ENCODE measurements at regions not wholly inside any gene's neighbourhood (a gene's known extent, or its start where the extent isn't known, plus 50 kb on each side); places are given as distances from the start of the nearest gene placed in this dataset.

- in situ Hi-C loops (cut with HindIII; ENCODE audit: low pct_ligation_motif_present, low pct_unique_long_range_greater_than_20kb, low sequenced_read_pairs), result no loop called here
- DNase-seq, result no peak
These were observed 887.7 kb upstream of the MAN1A1 start for GRCh38 chr6:120237221-120237620.

- no peak for DNase-seq
- in situ Hi-C loops (cut with HindIII; ENCODE audit: low pct_ligation_motif_present, low pct_unique_long_range_greater_than_20kb, low sequenced_read_pairs), result no loop called here
These were observed 880.4 kb upstream of the MAN1A1 start for GRCh38 chr6:120230008-120230407.

- DNase-seq, result no peak
- in situ Hi-C loops (cut with HindIII; ENCODE audit: low pct_ligation_motif_present, low pct_unique_long_range_greater_than_20kb, low sequenced_read_pairs), result no loop called here
These were observed 878.7 kb upstream of the MAN1A1 start for GRCh38 chr6:120228297-120228696.

GRCh38 chr6:120219339-120219738 is 869.8 kb upstream of the MAN1A1 start:
- no peak for DNase-seq
- in situ Hi-C loops (cut with HindIII; ENCODE audit: low pct_ligation_motif_present, low pct_unique_long_range_greater_than_20kb, low sequenced_read_pairs), result no loop called here

GRCh38 chr6:120214088-120214499 is 864.5 kb upstream of the MAN1A1 start:
- in situ Hi-C loops (cut with HindIII; ENCODE audit: low pct_ligation_motif_present, low pct_unique_long_range_greater_than_20kb, low sequenced_read_pairs), result no loop called here
- no peak for DNase-seq

- in situ Hi-C loops (cut with HindIII; ENCODE audit: low pct_ligation_motif_present, low pct_unique_long_range_greater_than_20kb, low sequenced_read_pairs), result no loop called here
These were observed 862.6 kb upstream of the MAN1A1 start for GRCh38 chr6:120211955-120212792.

GRCh38 chr6:120202878-120203277 is 853.3 kb upstream of the MAN1A1 start:
- in situ Hi-C loops (cut with HindIII; ENCODE audit: low pct_ligation_motif_present, low pct_unique_long_range_greater_than_20kb, low sequenced_read_pairs), result no loop called here
- no peak for DNase-seq

More at GRCh38 chr6:120211955-120212792, 862.6 kb upstream of the MAN1A1 start:
- no peak for DNase-seq

- in situ Hi-C loops (cut with HindIII; ENCODE audit: low pct_ligation_motif_present, low pct_unique_long_range_greater_than_20kb, low sequenced_read_pairs), result no loop called here
- no peak for DNase-seq
These were observed 851.3 kb upstream of the MAN1A1 start for GRCh38 chr6:120200853-120201252.

GRCh38 chr6:120198033-120198432 is 848.5 kb upstream of the MAN1A1 start:
- no peak for DNase-seq
- in situ Hi-C loops (cut with HindIII; ENCODE audit: low pct_ligation_motif_present, low pct_unique_long_range_greater_than_20kb, low sequenced_read_pairs), result no loop called here

GRCh38 chr6:120186080-120186479 is 836.5 kb upstream of the MAN1A1 start:
- in situ Hi-C loops (cut with HindIII; ENCODE audit: low pct_ligation_motif_present, low pct_unique_long_range_greater_than_20kb, low sequenced_read_pairs), result no loop called here
- DNase-seq, result no peak

- DNase-seq, result no peak
- in situ Hi-C loops (cut with HindIII; ENCODE audit: low pct_ligation_motif_present, low pct_unique_long_range_greater_than_20kb, low sequenced_read_pairs), result no loop called here
These were observed 823.7 kb upstream of the MAN1A1 start for GRCh38 chr6:120173250-120173649.

- in situ Hi-C loops (cut with HindIII; ENCODE audit: low pct_ligation_motif_present, low pct_unique_long_range_greater_than_20kb, low sequenced_read_pairs), result no loop called here
- no peak for DNase-seq
These were observed 815.0 kb upstream of the MAN1A1 start for GRCh38 chr6:120164531-120164930.

GRCh38 chr6:120157873-120158272 is 808.3 kb upstream of the MAN1A1 start:
- in situ Hi-C loops (cut with HindIII; ENCODE audit: low pct_ligation_motif_present, low pct_unique_long_range_greater_than_20kb, low sequenced_read_pairs), result no loop called here
- no peak for DNase-seq

GRCh38 chr6:120147071-120147871 is 797.7 kb upstream of the MAN1A1 start:
- no peak for DNase-seq
- in situ Hi-C loops (cut with HindIII; ENCODE audit: low pct_ligation_motif_present, low pct_unique_long_range_greater_than_20kb, low sequenced_read_pairs), result no loop called here

GRCh38 chr6:120141601-120142000 is 792.0 kb upstream of the MAN1A1 start:
- no peak for DNase-seq
- in situ Hi-C loops (cut with HindIII; ENCODE audit: low pct_ligation_motif_present, low pct_unique_long_range_greater_than_20kb, low sequenced_read_pairs), result no loop called here

GRCh38 chr6:120137492-120137891 is 787.9 kb upstream of the MAN1A1 start:
- DNase-seq, result no peak
- in situ Hi-C loops (cut with HindIII; ENCODE audit: low pct_ligation_motif_present, low pct_unique_long_range_greater_than_20kb, low sequenced_read_pairs), result no loop called here

GRCh38 chr6:120129228-120129627 is 779.7 kb upstream of the MAN1A1 start:
- in situ Hi-C loops (cut with HindIII; ENCODE audit: low pct_ligation_motif_present, low pct_unique_long_range_greater_than_20kb, low sequenced_read_pairs), result no loop called here
- no peak for DNase-seq

GRCh38 chr6:120122401-120122800 is 772.8 kb upstream of the MAN1A1 start:
- DNase-seq, result no peak
- in situ Hi-C loops (cut with HindIII; ENCODE audit: low pct_ligation_motif_present, low pct_unique_long_range_greater_than_20kb, low sequenced_read_pairs), result no loop called here

- in situ Hi-C loops (cut with HindIII; ENCODE audit: low pct_ligation_motif_present, low pct_unique_long_range_greater_than_20kb, low sequenced_read_pairs), result no loop called here
- no peak for DNase-seq
These were observed 766.8 kb upstream of the MAN1A1 start for GRCh38 chr6:120116343-120116742.

GRCh38 chr6:120112980-120113379 is 763.4 kb upstream of the MAN1A1 start:
- no peak for DNase-seq
- in situ Hi-C loops (cut with HindIII; ENCODE audit: low pct_ligation_motif_present, low pct_unique_long_range_greater_than_20kb, low sequenced_read_pairs), result no loop called here
